ENCODE measurements at regions not wholly inside any gene's neighbourhood (a gene's known extent, or its start where the extent isn't known, plus 50 kb on each side); places are given as distances from the start of the nearest gene placed in this dataset.

- in situ Hi-C loops (cut with MboI; ENCODE audit: low pct_unique_long_range_greater_than_20kb, low sequenced_read_pairs, unreplicated experiment), result no loop called here
- no peak for DNase-seq (ENCODE audit: low spot score)
- TF ChIP-seq CTCF (IDR thresholded peaks at IDR 0.05; ENCODE audit: extremely low read depth, insufficient read depth, missing control alignments), result no peak
These were observed 170.5 kb downstream of the FTCDNL1 start for GRCh38 chr2:199680482-199680881.

DNA sequence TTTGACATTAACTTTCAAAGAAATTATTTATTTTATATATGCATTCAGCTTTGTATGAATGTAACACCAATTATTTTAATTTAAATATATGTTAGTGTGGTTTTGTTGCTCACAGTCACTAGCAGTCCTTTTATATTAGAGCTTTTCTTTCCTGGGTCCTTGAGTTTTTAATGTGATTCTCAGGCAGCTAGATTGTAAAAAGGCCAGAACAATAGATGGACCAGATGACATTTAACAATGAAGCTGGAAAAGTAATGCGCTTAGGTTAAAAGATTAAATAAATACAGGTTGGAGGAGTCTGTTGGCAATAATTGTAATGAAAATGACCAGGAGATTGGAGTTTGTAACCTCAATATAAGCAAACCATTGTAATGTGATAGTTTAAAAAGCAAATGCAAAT is 171.1 kb downstream of the FTCDNL1 start:
- in situ Hi-C loops (cut with MboI; ENCODE audit: low pct_unique_long_range_greater_than_20kb, low sequenced_read_pairs, unreplicated experiment), result no loop called here
- no peak for TF ChIP-seq CTCF (IDR thresholded peaks at IDR 0.05; ENCODE audit: extremely low read depth, insufficient read depth, missing control alignments)

DNA sequence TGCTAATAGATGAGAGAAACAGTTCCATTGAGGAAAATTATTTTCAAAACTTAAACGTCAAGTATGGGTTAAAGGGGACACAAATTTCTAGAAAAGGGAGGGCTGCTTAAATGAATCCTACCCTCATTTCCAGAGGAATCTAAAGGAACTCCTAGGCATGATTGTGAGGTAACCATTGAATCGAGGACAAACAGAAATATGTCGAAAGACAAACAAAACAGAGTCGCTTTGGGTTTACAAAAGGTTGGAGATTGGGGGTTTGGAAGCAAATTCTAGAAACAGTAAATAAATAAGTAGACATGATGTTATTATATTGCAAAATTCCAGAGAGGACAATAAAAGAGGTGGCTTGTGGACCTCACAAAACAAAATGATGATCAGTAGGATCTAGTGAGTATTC is 173.1 kb downstream of the FTCDNL1 start:
- DNase-seq (ENCODE audit: low spot score), result no peak
- in situ Hi-C loops (cut with MboI; ENCODE audit: low pct_unique_long_range_greater_than_20kb, low sequenced_read_pairs, unreplicated experiment), result no loop called here
- TF ChIP-seq CTCF (IDR thresholded peaks at IDR 0.05; ENCODE audit: extremely low read depth, insufficient read depth, missing control alignments), result no peak

More for the DNA sequence above, 171.1 kb downstream of the FTCDNL1 start:
- DNase-seq (ENCODE audit: low spot score), result no peak

GRCh38 chr2:199668645-199669044 is 182.3 kb downstream of the FTCDNL1 start:
- no peak for TF ChIP-seq CTCF (IDR thresholded peaks at IDR 0.05; ENCODE audit: extremely low read depth, insufficient read depth, missing control alignments)
- in situ Hi-C loops (cut with MboI; ENCODE audit: low pct_unique_long_range_greater_than_20kb, low sequenced_read_pairs, unreplicated experiment), result no loop called here
- no peak for DNase-seq (ENCODE audit: low spot score)

GRCh38 chr2:199663157-199663556 is 187.8 kb downstream of the FTCDNL1 start:
- in situ Hi-C loops (cut with MboI; ENCODE audit: low pct_unique_long_range_greater_than_20kb, low sequenced_read_pairs, unreplicated experiment), result no loop called here
- DNase-seq (ENCODE audit: low spot score), result peak; percentile 32
- no peak for TF ChIP-seq CTCF (IDR thresholded peaks at IDR 0.05; ENCODE audit: extremely low read depth, insufficient read depth, missing control alignments)

- DNase-seq (ENCODE audit: low spot score), result no peak
- in situ Hi-C loops (cut with MboI; ENCODE audit: low pct_unique_long_range_greater_than_20kb, low sequenced_read_pairs, unreplicated experiment), result no loop called here
- no peak for TF ChIP-seq CTCF (IDR thresholded peaks at IDR 0.05; ENCODE audit: extremely low read depth, insufficient read depth, missing control alignments)
These were observed 188.7 kb downstream of the FTCDNL1 start for GRCh38 chr2:199662255-199662654.

- no peak for DNase-seq (ENCODE audit: low spot score)
- no peak for TF ChIP-seq CTCF (IDR thresholded peaks at IDR 0.05; ENCODE audit: extremely low read depth, insufficient read depth, missing control alignments)
- in situ Hi-C loops (cut with MboI; ENCODE audit: low pct_unique_long_range_greater_than_20kb, low sequenced_read_pairs, unreplicated experiment), result no loop called here
These were observed 190.8 kb downstream of the FTCDNL1 start for GRCh38 chr2:199660167-199660566.

All from GM13977 (cell line).